Kidney capillary endothelial cell (primary cell): ENCODE measurements at regions not wholly inside any gene's neighbourhood (a gene's known extent, or its start where the extent isn't known, plus 50 kb on each side); places are given as distances from the start of the nearest gene placed in this dataset.
"Not testable (repeated sequence)": the region's sequence is repeated elsewhere in the genome, so short reads cannot be mapped to it uniquely, and the experiment has no call there.

Experiments
- DNase-seq: peaks from one replicate; pipeline ENCODE4 v3.0.0-alpha.2; 2018; ENCODE audit warnings: low spot score

DNA sequence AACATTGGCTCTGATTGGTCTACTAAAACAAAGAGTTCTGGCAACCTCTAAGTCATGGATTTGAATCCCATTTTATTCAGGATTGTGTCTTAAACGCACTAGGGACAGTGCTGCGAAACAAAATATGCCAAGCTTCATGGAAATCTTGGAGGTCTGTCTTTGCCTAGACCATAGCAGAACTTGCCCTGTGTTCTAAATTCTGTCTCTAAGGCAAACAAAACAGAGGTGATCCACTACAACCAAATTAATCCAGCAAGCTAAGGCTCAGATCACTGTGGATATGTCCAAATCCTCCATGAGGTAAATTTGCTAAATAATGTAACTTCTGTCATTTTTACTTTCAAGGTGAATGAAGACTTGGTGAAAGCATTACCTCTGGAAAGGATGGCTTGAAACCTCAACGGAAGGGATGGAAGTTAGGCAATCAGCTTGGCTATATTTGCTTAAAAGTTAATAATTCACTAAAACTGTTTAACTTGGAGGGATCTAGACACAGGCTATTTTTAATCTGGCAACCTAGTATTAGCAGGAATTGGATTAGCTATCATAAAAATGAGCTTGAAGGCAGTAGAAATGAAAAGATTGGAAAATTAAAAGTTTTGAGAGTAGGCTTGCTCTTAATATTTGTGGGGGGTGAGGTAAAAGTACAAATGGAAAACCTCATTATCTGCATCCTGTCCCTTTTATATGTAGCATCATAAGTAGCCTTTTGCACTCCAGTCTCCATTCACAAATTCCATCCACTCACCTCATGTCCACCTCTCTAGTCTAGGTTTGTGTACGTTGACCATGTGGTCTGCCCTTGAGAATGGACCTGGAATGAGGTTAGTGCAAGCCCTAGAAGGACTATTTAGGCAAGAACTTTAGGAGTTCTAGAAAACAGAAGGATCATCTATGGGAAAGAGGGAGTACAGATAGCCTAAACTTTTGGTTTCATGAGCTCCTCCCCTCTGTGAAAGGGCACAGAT is 176.2 kb downstream of the SMC2 start:
- DNase-seq = no peak

DNA sequence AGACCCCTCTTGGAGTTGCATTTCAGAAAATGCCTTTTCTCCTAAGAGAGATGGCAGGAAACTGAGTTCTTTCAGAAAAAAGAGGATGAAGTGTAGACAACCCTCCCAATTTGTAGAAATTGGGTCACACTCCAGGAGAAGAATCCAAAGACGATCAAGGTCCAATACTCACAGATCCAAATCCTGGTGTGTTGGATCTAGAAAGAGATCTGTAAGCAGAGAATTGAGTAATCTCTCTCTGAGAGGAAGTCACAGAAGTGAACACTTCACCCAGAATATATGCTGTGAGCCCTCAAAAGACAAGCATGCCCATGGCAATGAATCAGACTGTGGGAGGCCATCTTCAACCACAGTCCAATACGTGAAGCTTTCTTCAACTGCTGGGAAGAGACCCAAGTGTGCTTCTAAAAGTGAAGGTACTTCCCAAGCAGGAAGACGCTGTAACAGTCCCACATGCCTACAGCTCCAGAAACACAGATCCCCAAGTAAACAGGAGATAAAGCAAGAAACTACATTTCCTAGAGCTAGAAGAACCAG is 182.7 kb downstream of the SMC2 start:
- DNase-seq = no peak

DNA sequence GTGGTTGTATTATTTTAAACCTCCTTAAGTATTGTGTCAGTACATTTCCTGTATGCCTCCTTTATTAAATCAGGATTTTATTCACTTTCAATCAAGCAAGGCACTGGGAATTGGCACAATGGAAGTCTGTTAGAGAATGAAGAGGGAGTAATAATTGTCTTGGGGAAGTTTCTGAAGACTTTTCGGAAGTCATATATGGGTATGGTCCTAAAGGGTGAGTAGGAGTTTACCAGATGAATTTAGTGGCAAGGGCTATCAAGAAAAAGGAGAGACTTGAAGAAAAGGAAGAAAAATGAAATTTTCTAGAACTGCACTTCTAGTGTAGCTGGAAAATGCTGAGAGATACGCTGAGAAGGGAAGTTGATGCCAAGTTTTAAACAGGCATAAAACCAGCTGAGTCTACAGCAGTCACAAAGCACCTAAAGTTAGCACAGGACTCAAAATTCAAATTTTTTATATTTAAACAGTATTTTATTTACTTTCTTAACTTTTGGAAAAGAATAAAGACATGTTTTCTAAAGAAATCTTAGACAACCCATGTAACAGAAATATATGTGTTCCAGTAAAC is 184.9 kb downstream of the SMC2 start:
- DNase-seq = no peak

DNA sequence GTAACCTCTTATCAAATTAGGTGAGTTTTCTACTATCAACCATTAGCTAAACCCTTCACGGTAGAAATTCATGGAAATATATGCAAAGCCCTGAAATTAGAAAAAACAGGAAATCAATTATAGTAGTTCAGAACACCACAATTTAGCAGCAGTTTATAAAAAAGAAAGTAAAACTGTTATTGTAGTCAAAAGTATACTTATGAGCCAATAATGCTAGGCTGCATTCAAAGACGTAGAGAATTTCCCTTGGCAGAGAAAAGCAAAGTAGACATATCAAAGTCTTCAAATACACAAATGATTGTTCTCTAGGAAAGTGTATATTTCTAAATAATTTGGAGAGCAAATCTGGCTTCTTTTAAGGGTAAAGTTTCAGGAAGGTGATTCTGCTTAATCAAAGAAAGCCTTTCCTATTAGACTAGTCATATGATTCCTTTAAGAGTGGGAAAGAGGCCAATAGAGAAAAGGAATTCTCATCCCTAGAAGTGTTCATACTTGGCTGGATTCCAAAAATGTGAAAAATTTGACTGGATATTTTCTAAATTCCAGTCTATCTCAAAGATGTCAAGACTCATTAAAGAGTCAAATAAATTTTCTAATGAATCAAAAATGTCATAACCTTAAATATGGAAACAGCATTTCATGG is 185.5 kb downstream of the SMC2 start:
- no peak for DNase-seq

DNA sequence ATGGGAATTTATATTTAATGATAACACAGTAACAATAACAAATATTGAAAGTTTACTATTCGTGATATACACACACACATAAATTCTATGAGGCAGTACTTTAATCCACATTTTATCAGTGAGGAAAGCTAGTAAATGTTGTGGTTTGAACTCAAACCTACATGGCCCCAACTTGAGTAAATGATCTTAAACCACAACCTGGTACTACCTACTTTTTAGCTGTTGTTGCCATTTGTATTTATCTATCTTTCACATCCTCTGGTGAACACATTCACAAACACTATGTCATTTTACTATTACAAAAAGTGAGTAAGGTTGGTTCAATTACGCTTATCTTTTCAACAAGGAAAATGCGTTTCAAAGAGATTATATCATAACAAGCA is 186.1 kb downstream of the SMC2 start:
- no peak for DNase-seq

DNA sequence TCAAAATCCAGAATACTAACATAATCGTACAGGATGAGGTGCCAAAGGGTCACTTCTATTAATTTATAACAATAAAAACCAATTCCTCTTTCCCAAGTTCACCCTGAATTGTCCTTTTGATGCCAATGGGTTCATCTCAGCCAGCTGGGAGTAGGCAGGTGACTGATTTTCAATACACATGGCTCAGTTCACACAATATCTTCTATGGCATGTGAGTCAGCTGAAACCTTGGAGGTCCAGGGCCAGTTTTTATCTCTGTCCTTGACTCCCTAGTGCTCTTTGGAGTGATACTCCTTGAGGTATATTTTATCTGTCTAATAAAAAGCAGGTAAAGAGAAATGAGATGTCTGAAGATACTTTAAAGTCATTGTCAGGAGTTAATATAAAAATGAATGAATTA is 186.6 kb downstream of the SMC2 start:
- DNase-seq = no peak

DNA sequence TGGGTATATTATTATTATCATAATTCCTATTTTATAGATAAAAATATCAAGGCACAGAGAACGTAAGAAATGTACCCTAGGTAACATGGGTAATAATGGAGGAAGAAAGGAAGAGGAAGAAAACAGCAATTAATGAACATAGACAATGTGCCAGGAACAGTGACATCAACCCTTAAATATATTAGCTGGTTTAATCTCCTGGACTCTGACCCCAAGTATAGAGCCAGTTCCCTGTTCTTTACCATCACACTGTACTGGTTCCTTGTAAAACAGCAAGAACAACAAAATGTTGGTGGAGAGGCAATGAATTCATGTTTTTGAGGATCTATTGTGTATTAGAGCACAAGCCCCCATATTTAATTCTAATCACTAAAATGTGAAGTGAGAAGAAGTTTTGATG is 192.1 kb downstream of the SMC2 start:
- DNase-seq = no peak

DNA sequence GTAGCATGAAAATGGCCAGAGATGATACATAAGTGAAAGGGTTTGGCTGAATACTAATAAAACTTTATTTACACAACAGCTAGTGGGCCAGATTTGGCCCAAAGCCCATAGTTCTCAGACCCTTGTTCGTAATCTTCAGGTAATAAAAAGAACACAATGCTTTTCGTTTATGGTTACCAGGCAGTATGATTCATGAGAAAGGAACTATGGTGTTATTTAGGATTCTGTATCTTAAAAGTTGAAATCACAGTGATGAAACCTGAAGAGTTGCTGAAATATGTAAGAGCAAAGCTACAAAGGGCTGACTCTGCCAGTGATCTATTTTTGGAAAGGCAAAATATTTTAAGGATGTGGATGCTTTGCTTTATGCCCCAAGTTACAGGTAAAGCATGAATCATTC is 192.7 kb downstream of the SMC2 start:
- DNase-seq = no peak

DNA sequence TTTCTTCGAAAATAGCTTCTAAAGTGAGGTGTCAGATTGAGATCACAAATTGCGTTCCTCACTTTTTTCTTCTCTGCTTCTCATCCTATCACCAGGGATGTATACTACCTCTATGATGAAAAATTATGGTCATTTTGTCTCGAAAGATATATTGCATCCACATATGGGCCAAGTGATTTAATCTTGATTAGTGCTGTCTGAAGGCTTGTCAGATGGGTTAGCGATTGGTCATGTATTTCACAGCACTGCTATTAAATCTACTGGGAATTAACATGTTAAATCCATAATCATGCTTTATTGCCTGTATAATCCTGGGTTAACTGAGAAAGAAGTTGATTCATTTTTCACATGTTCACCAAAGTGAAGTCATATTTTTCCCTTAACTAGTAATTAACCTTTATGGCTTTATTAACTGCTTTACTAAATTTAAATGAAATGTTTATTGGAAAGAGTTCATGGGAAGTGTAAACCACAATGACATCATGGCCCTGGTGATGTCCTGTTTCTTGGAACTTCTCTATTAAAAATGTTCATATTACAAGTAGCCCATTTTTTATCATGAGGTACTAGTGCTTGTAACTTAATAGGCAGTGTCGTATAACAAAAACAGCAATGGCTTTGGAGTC is 193.3 kb downstream of the SMC2 start:
- no peak for DNase-seq

DNA sequence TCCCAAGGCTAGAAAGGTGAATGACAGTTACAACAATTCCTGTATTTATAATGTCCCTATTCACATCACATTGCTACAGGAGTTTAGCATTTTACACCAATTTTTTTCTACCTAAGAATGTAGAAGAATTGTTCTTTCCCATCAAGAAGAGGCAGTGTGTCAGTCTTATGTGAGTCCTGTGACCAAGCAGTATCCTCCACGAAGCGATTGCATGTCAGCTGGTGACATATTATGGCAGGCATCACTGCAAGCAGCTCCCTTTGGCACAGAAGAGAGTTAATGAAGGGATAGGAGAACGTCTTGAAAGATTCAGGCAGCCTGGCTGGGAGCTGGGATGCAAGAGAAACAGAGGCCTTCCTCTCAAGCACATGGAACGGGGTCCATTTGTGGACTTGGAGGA is 199.8 kb downstream of the SMC2 start:
- no peak for DNase-seq

DNA sequence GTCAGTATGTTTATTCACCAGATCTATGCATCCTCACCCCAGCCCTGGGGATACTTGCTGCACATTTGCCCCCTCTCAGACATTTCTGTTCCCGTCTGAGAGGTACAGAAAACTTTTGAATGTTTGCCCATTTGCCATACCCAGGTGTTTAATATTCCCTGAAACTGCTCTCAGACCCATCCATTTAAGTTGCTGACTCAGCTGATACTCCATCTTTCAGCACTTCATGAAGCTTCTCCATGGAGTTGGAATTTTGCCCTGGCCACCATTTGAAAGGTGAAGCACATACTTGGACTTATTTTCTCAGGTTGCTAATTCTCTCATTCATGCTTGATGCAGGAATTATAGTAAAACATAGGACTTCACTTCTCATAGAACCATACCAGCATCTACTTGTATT is 203.9 kb upstream of the OR13F1 start:
- DNase-seq = no peak

DNA sequence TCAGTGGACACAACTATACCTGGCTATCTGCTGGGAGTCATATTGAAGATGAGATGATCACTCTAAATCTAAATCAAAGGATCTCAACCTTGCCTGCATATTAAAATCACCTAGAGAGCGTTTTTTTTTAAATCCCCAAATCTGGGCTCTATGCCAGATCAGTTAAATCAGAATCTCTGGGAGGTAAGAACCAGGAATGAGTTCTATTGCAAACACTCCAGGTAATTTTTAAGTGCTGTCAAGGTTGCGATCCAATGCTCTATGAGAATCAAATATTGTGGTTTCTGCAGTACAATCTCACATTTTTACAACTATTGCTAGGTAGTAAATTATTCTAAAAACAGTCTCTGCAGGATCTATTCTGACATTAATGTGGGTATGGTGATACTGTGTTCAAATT is 202.3 kb upstream of the OR13F1 start:
- DNase-seq = no peak

DNA sequence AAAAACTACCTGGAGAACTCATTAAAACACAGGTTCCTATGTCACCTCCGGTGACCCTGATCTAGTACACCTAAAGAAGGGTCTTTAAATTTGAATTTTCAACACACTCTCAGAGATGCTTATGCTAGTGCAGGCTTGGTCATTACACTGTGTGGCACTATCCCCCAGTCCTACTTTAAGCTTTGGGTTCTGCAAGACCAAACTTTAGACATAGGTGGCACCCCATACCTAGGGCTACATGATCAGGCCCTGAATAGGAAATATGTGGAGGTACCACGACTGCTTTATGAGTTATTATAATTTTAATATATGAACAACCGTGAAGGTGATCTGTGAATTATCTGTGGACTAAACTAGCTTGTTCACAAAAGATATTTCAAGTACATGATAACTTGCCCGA is 201.3 kb upstream of the OR13F1 start:
- no peak for DNase-seq

DNA sequence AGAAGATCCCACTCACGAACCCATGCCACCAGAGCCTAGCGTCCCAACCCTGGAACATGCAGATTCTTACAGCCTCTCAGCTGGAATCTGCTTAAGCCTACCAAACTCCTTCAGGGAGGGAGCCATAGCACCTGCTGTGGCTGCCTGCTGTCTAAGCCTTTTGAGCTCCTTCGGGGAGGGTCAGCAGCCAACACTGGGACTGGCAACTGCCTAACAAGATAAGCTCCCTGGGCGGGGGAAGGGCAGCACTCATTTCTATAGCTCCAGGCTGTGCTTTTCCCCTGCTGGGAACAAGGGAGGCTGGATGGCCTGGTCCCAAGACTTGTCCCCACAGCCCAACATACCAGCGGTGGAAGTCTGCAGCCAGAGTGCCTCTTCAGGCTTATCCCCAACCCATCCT is 199.1 kb upstream of the OR13F1 start:
- no peak for DNase-seq

DNA sequence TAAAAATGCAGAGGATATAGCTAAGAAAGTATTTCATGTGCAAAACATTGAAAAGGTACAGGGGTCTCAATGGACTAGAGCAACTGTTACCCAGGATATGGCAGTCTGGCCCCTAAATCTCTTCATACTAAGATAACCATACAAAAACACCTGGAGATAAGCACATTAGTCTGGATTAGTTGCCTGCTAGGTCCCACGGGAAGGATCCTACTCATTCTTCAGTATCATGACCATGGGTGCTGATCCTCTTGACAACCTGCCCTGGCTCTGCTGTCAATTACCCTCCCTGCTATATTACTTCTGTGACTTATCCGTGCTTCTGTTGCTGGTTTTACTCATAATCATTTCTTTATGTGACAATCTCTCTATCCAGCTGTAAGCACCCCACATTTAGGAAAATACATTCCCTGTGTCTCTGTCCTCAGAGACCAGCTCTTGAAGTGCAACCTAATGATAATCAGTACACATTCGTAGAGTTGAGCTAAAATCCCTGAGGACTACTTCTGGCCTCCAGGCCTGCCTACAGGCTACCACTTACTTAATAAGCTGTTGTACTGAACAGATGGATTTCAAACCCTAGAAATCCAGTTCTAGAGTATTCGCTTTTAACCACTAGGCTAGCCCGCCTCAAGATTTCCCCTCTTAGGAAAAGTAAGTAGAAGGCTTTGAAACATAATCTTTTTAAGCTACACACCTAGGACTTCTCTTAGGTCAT is 190.5 kb upstream of the OR13F1 start:
- DNase-seq = no peak

DNA sequence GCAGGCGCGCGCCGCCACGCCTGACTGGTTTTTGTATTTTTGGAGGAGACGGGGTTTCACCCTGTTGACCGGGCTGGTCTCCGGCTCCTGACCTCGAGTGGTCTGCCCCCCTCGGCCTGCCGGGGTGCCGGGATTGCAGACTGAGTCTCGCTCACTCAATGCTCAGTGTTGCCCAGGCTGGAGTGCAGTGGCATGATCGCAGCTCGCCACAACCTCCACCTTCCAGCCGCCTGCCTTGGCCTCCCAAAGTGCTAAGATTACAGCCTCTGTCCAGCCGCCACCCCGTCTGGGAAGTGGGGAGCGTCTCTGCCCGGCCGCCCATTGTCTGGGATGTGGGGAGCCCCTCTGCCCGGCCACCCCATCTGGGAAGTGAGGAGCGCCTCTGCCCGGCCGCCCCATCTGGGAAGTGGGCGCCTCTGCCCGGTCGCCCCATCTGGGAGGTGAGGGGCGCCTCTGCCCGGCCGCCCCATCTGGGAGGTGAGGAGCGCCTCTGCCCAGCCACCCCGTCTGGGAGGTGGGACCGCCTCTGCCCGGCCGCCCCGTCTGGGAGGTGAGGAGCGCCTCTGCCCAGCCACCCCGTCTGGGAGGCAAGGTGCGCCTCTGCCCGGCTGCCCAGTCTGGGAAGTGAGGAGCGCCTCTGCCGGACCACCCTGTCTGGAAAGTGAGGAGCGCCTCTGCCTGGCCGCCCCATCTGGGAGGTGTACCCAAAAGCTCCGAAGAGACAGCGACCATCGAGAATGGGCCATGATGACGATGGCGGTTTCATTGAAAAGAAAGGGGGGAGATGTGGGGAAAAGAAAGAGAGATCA is 187.7 kb upstream of the OR13F1 start:
- DNase-seq = not testable (repeated sequence)

DNA sequence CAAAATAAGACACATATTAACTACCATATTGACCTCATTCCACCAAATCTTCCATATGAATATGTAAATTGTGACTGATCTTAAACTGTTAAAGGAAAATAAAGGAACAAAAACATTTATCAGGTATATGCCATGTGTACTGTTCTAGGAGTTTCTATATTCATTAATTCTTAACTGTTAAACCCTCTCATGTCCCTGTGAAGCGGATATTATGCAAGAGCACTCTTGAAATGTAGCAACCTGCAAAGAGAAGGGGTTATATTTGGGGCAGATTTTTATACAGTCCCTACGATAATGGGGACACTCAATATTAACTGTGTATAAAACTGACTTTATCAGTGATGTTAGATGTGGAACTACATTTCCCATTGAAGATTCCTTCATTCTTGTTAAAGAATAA is 184.9 kb upstream of the OR13F1 start:
- no peak for DNase-seq

DNA sequence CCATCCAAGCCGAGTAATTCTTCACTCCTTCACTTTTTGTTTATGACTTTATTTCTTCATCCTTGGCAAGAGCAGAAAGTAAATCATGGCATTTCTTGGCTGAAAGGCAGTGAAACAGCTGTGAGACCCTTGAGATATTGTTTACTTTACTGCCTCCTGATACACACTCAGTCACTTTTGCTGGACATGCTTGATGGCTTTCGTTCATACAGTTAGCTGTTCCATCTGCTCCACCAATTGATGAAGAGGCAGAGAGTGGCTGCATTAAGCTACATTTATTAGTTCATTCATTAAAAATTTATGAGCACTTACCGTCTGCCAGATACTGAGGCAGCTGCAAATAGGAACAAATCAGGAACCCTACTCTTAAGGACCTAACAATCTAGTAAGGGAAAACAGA is 184.4 kb upstream of the OR13F1 start:
- DNase-seq = no peak

DNA sequence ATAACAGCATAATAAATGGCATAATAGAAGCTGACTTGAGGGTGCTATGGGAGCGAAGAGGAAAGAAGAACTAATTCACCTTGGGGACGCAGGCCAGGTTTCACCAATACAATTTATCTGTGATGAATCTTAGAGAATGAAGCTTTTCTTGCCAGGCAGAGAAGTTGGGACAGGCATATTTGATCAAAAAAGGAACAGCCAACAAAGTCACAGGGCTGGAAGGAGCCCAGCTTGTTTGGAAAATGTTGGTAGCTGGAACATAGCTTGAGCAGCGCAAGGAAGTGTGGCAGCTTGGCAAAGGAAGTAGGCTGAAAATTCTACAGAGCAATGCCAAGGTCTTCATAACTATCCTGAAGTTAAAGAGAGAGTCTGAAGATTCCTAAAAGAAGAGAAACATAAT is 181.5 kb upstream of the OR13F1 start:
- no peak for DNase-seq

DNA sequence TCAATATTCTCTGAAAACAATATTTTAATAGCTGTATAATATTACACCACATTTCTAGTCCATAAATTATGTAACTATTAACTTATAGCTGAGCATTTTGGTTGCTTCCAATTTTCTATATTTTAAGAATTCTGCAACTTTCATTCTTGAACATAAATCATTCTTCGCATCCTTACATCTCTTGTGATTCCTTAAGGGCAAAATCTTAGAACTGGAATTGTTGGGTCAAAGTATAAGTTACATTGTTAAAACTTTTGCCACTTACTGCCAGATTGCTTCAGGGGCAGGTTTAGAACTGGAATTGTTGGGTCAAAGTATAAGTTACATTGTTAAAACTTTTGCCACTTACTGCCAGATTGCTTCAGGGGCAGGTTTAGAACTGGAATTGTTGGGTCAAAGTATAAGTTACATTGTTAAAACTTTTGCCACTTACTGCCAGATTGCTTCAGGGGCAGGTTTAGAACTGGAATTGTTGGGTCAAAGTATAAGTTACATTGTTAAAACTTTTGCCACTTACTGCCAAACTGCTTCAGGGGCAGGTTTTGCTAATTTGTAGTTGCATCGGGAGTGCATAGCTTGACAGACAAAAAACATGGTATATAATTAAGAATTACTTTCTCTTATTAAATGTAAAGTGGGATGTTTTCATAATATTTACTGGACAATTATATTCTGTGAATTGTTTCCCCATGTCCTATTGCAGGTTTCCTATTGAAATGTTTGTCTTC is 179.9 kb upstream of the OR13F1 start:
- DNase-seq = not testable (repeated sequence)
